ENCODE measurements at regions not wholly inside any gene's neighbourhood (a gene's known extent, or its start where the extent isn't known, plus 50 kb on each side); places are given as distances from the start of the nearest gene placed in this dataset.

- Histone ChIP-seq H2AFZ (ENCODE audit: low read length) (no peak overlapping the region), H4K20me1 (ENCODE audit: insufficient read depth, low read length) (no peaks in the 10 kb centered on the region), H3K9ac (ENCODE audit: low read length) (no peak overlapping the region), H3K27me3 (ENCODE audit: insufficient read depth, low read length) (no peaks in the 10 kb centered on the region), H3K9me2 (ENCODE audit: low read depth, low read length) (no peaks in the 10 kb centered on the region), H3K79me2 (ENCODE audit: insufficient read depth, low read length) (no peaks in the 10 kb centered on the region), H3K4me3 (ENCODE audit: low read depth, low read length, poor library complexity, severe bottlenecking) (no peak overlapping the region), H3K9me3 (ENCODE audit: low read length) (no peaks in the 10 kb centered on the region), H3K4me2 (ENCODE audit: low read length) (no peak overlapping the region), H3K4me1 (ENCODE audit: insufficient read depth, low read length, severe bottlenecking) (no peaks in the 10 kb centered on the region), H3F3A (ENCODE audit: insufficient read depth, low read length) (no peaks in the 10 kb centered on the region), H3K27ac (ENCODE audit: low read depth, low read length, poor library complexity, severe bottlenecking) (no peak overlapping the region), H3K36me3 (ENCODE audit: insufficient read depth, low read length) (no peaks in the 10 kb centered on the region)
- TF ChIP-seq CTCF (IDR thresholded peaks at IDR 0.05; ENCODE audit: low read length): no peak
- no peak for TF ChIP-seq EZH2 (IDR thresholded peaks at IDR 0.05; ENCODE audit: borderline replicate concordance, low read length)
Measured at GRCh38 chr10:8325024-8325980, 270.8 kb downstream of the GATA3 start.

- H3F3A ChIP-seq (ENCODE audit: insufficient read depth, low read length): no peaks in the 10 kb centered on the region
- no peak overlapping the region for H2AFZ ChIP-seq (ENCODE audit: low read length)
Measured at GRCh38 chr10:8326396-8327139, 272.1 kb downstream of the GATA3 start.

GRCh38 chr10:8327140-8327423 lies 272.6 kb downstream of the GATA3 start:
- H3K4me2 ChIP-seq (ENCODE audit: low read length): no peak overlapping the region

More at GRCh38 chr10:8326396-8327139, 272.1 kb downstream of the GATA3 start:
- Histone ChIP-seq H3K4me3 (ENCODE audit: low read depth, low read length, poor library complexity, severe bottlenecking) (no peak overlapping the region), H3K9me2 (ENCODE audit: low read depth, low read length) (no peaks in the 10 kb centered on the region), H4K20me1 (ENCODE audit: insufficient read depth, low read length) (no peaks in the 10 kb centered on the region), H3K79me2 (ENCODE audit: insufficient read depth, low read length) (no peaks in the 10 kb centered on the region), H3K4me1 (ENCODE audit: insufficient read depth, low read length, severe bottlenecking) (no peaks in the 10 kb centered on the region), H3K27ac (ENCODE audit: low read depth, low read length, poor library complexity, severe bottlenecking) (no peak overlapping the region), H3K9me3 (ENCODE audit: low read length) (no peaks in the 10 kb centered on the region), H3K36me3 (ENCODE audit: insufficient read depth, low read length) (no peaks in the 10 kb centered on the region), H3K27me3 (ENCODE audit: insufficient read depth, low read length) (no peaks in the 10 kb centered on the region), H3K9ac (ENCODE audit: low read length) (no peak overlapping the region), H3K4me2 (ENCODE audit: low read length) (no peak overlapping the region)
- TF ChIP-seq CTCF (IDR thresholded peaks at IDR 0.05; ENCODE audit: low read length) (no peak), EZH2 (IDR thresholded peaks at IDR 0.05; ENCODE audit: borderline replicate concordance, low read length) (no peak)

More at GRCh38 chr10:8327140-8327423, 272.6 kb downstream of the GATA3 start:
- no peak overlapping the region for H3K4me3 ChIP-seq (ENCODE audit: low read depth, low read length, poor library complexity, severe bottlenecking)
- no peaks in the 10 kb centered on the region for H3K9me3 ChIP-seq (ENCODE audit: low read length)
- H3K9ac ChIP-seq (ENCODE audit: low read length): no peak overlapping the region
- no peaks in the 10 kb centered on the region for H3K79me2 ChIP-seq (ENCODE audit: insufficient read depth, low read length)
- H3K27me3 ChIP-seq (ENCODE audit: insufficient read depth, low read length): no peaks in the 10 kb centered on the region
- no peaks in the 10 kb centered on the region for H4K20me1 ChIP-seq (ENCODE audit: insufficient read depth, low read length)
- no peaks in the 10 kb centered on the region for H3K9me2 ChIP-seq (ENCODE audit: low read depth, low read length)
- H3F3A ChIP-seq (ENCODE audit: insufficient read depth, low read length): no peaks in the 10 kb centered on the region
- H3K4me1 ChIP-seq (ENCODE audit: insufficient read depth, low read length, severe bottlenecking): no peaks in the 10 kb centered on the region
- no peak for TF ChIP-seq CTCF (IDR thresholded peaks at IDR 0.05; ENCODE audit: low read length)
- TF ChIP-seq EZH2 (IDR thresholded peaks at IDR 0.05; ENCODE audit: borderline replicate concordance, low read length): no peak
- H3K36me3 ChIP-seq (ENCODE audit: insufficient read depth, low read length): no peaks in the 10 kb centered on the region
- H2AFZ ChIP-seq (ENCODE audit: low read length): no peak overlapping the region
- no peak overlapping the region for H3K27ac ChIP-seq (ENCODE audit: low read depth, low read length, poor library complexity, severe bottlenecking)
